GM19397 (cell line): ENCODE measurements at regions not wholly inside any gene's neighbourhood (a gene's known extent, or its start where the extent isn't known, plus 50 kb on each side); places are given as distances from the start of the nearest gene placed in this dataset.
"Not testable (repeated sequence)": the region's sequence is repeated elsewhere in the genome, so short reads cannot be mapped to it uniquely, and the experiment has no call there.

Experiments
- ATAC-seq: cut with Tn5 transposase; IDR thresholded peaks from one replicate; pipeline ENCODE4 v1.9.1; 2021; ENCODE audit warnings: mild to moderate bottlenecking, moderate library complexity; ENCODE audit not compliant: unreplicated experiment

GRCh38 chrX:84856791-84857190 lies 146.9 kb upstream of the APOOL start:
- not testable (repeated sequence) for ATAC-seq

- not testable (repeated sequence) for ATAC-seq
These were observed 144.9 kb upstream of the APOOL start for GRCh38 chrX:84858771-84859170.

- no peak for ATAC-seq
These were observed 138.6 kb upstream of the APOOL start for GRCh38 chrX:84865113-84865512.

- not testable (repeated sequence) for ATAC-seq
These were observed 133.4 kb upstream of the APOOL start for GRCh38 chrX:84870281-84870680.

GRCh38 chrX:84872160-84872771 lies 131.4 kb upstream of the APOOL start:
- not testable (repeated sequence) for ATAC-seq

- ATAC-seq, result no peak
These were observed 130.5 kb upstream of the APOOL start for GRCh38 chrX:84873176-84873575.

DNA sequence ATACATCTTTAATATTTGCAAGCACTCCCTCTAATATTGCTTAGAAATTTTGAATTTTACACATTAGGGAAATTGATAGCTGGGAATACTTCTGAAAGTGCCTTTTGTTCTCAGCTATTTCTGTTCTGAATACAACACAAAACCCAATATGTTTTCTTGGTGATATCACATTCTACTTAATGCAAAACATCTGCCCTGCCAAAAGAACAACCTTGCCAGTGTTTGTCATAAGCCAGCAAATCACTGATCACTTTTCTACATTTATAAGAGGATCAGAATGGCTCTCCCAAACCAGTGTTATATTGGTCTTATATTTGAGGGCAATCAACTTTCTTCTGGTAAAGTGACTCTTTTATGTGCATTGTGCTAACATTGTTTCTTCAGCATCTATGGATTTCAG lies 126.8 kb upstream of the APOOL start:
- ATAC-seq, result no peak

DNA sequence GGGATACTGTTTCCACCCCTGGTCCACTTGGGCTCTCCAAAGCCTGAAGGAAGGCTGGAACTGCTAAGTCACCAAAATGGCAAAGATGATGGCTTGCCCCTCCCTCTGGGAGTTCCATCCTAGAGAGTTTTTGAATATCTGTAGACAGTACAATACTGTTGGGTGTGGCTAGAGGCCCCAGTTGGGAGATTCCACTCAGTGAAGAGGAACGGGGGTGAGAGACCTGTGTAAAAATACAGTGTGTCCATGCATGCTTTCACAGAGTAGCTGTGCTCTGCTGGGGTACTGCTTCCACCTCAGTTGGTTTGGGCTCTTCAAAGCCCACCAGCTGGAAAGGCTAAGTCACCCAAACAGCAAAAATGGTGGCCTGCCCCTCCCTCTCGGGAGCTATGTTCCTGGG lies 109.8 kb upstream of the APOOL start:
- no peak for ATAC-seq

DNA sequence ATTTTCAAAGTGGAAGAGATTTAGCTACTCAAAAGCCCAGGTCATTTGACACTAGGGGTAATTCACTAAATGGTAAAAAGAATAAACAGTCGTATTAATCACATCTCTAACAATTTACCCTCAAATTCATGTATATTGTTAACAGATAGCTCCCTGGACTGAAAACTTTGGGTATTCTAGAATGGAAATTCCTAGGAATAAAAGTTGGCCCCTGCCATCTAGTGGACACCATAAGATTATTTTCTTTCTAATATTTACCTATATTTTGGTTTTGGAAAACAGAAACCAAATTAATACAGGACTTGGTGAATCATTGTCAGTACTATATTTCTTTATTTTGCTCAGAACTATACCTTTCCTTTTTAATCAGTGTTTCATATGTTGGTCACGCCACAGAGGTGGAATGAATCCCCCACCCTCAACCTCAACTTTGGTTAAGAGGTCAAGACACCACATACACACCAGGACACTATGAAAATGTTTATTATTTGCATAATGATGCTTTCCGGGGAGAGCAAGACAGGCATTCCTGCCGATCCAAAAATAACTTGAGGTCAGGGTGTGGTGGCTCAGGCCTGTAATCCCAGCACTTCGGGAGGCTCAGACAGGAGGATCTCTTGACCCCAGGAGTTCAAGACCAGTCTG lies 96.2 kb upstream of the APOOL start:
- ATAC-seq, result no peak

- ATAC-seq, result no peak
These were observed 94.5 kb upstream of the APOOL start for GRCh38 chrX:84909151-84909550.

DNA sequence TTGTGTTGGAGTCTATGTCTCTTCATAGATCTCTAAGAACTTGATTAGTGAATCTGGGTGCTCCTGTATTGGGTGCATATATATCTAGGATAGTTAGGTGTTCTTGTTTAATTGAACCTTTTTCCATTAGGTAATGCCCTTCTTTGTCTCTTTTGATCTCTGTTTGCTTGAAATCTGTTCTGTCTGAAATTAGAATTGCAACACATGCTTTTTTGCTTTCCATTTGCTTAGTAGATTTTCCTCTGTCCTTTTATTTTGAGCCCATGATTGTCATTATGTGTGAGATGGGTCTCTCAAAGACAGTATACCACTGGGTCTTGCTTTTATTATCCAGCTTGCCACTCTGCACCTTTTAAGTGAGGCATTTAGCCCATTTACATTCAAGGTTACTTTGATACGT lies 79.1 kb upstream of the APOOL start:
- no peak for ATAC-seq

DNA sequence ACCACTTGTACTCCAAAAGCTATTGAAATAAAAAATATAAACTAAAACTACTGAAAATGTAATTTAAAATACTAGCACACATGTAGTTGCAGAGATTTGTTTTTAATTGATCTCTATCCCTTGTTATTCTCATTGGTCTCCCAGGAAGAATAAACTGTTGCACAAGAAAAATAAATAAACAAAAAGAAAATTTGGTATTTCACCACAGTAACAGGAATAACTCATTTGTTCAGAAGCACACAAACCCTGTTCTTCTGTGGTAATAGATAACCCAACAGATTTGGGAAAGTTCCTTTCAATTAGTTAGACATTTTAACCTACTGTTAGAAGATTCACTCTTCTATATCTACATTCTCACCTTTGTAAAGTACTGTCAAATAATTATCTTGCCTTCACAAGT lies 70.9 kb upstream of the APOOL start:
- ATAC-seq, result no peak

GRCh38 chrX:84933956-84934556 lies 69.6 kb upstream of the APOOL start:
- ATAC-seq, result no peak
